GM08714 (cell line): ENCODE measurements at regions not wholly inside any gene's neighbourhood (a gene's known extent, or its start where the extent isn't known, plus 50 kb on each side); places are given as distances from the start of the nearest gene placed in this dataset.

Source experiments
- H3K4me3 ChIP-seq: fragments of 200-500 bp; sonication (Bioruptor generic); 2 replicates; pipeline ENCODE4 v1.5.1; 2014; ENCODE audit warnings: mild to moderate bottlenecking, low read length, inconsistent platforms
- ZNF274 ChIP-seq: IDR thresholded peaks from 2 replicates; pipeline ENCODE4 v1.6.1; 2012; ENCODE audit warnings: mild to moderate bottlenecking, low read depth, low read length

DNA sequence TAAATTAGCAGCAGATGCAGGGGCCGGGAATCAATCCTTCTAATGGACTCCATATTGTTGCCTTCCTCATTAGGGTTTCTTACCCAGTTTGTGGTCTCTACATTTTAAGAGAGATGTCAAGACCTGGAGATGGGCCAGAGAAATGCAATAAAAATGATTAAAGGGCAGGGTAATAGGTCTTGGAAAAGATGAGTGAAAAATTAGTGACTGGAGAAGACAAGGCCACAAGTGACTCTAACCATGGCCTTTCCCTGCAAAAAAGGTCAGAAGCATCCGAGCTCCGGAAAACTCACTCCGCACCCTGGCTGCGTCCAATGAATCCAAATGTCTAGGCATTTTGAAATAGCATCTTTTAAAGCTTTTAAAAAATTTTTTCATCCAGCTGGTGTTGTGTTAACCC is 152.8 kb downstream of the ARRDC4 start:
- no peak for TF ChIP-seq ZNF274
- no peak overlapping the region for H3K4me3 ChIP-seq

GRCh38 chr15:98120561-98120960 is 160.1 kb downstream of the ARRDC4 start:
- no peak overlapping the region for H3K4me3 ChIP-seq
- TF ChIP-seq ZNF274, result no peak

- no peak for TF ChIP-seq ZNF274
- no peak overlapping the region for H3K4me3 ChIP-seq
Measured at GRCh38 chr15:98121536-98121935, 161.0 kb downstream of the ARRDC4 start.

DNA sequence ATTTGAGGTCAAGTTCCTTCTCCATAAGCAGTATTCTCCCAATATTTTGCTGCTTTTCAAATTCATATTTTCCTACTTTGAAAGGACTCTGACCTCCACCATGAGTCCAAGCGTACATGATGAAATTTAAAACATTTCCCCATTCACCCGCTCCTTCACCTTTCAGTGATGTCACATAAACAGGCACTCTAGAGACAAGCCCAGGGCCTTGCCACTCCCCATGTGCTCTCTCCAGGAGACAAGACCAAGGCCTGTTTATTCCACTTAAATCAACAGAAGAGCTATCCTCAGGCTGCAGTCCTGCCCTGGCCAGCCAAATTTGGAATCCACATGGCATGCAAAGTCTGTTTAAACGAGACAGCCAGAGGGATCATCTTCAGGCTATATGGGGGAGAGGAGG is 161.5 kb downstream of the ARRDC4 start:
- no peak for TF ChIP-seq ZNF274

DNA sequence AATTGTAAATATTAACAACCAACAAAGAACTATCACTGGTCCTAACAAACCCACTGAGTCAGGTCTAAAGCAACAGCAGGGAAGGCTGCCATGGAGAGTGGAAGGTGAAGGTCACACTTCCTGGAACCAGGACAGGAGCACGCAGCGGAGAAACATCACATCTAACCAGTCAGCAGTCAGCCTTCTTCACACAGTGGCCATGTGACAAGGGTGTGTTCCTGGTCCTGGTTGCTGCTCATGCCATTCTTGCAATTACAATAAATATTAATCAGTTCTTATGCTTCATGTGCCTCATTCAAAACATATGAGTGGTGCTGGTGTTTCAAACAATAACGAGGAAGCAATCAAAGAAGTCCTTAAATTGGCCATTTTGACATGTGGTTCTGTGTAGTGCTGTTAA is 162.8 kb downstream of the ARRDC4 start:
- no peak overlapping the region for H3K4me3 ChIP-seq
- TF ChIP-seq ZNF274, result no peak

More for the DNA sequence above, 161.5 kb downstream of the ARRDC4 start:
- no peak overlapping the region for H3K4me3 ChIP-seq

DNA sequence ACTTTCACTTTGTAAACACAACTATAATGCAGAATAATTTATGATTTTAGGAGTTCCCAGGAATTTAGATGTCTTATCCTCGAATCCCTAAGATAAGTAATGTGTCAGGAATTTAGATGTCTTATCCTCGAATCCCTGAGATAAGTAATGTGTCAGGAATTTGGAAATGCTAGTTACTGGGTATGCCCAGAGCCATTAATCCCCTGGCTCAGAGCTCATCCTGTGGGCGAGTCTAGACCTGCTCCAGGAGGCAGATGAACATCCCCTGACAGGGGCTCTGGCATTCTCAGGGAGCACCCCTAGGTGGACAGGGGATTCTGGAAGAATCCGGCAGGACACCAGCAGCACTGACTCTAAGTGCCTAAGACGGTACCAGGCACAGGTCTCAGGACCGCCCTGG is 163.3 kb downstream of the ARRDC4 start:
- no peak for TF ChIP-seq ZNF274
- no peak overlapping the region for H3K4me3 ChIP-seq

GRCh38 chr15:98124581-98124980 is 164.1 kb downstream of the ARRDC4 start:
- no peak for TF ChIP-seq ZNF274
- no peak overlapping the region for H3K4me3 ChIP-seq

DNA sequence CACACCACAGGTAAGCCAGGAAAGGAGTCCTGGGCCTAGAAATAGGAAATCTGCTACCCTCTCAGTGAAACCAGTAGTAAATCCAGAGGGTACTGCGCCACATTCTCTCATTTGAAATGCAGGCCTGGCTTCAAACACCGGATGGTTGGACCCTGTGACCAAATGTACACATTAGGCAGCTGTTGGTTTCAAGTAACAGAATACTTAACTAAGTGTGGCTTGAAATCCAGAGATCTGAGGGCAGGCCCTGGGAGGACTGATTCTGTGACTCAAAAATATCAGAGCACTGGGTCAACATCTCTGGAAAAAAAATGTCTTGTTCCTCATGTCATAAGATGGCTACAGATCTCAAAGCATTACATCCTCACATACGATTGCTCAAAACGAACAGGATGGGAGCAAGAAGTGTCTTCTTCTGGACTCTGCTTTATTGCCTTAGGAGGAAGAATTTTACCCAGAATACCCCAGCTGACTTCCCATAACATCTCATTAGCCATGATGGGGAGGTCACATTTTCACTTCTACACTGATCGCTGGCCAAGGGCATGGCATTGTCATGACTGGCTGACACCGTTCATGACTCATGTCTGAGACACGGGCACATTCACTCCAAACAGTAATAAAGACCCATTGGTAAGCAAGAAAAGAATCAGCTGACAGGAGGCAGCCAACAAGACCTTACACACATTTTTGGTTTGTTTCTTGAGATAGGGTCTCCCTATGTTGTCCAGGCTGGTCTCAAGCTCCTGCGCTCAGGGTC is 166.0 kb downstream of the ARRDC4 start:
- no peak overlapping the region for H3K4me3 ChIP-seq
- no peak for TF ChIP-seq ZNF274

DNA sequence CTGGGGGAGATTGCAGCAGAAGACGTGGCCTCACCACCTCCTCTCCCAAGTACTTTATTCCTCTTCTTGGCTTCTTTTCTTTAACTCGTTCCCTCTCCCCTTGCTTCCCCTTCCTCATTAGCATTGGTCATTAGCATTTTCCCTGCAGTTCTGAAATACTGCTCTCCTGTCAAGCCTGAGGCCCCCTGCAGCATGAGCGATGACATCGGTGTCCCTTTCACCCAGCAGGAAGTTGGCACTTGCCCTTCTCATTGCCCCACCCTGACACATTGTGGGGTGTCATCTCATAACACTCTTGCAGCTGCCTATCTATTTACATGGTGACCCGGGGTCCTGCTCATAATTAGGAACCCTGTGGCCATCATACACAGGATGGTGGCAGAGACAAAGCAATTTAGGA is 167.1 kb downstream of the ARRDC4 start:
- no peak for TF ChIP-seq ZNF274
- no peak overlapping the region for H3K4me3 ChIP-seq

DNA sequence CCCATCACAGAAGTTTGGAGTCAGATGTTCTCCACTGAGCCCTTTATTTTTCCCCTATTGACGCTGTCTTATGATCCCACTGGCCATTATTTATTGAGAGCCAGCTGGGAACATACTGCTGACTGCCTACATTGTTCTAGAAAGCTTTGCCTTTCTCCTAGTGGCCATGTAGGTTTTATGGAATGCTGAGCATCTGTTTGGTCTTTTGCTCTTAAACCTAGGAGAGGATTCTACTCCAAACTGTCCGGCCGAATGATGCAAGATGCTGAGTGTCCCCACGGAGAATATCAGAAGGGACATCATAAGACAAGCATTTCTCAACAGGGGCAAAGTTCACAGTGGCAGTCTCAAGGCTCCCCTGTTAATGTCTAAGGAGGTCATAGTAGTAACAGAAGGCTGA is 171.4 kb downstream of the ARRDC4 start:
- no peak overlapping the region for H3K4me3 ChIP-seq
- no peak for TF ChIP-seq ZNF274

GRCh38 chr15:98134905-98135304 is 174.4 kb downstream of the ARRDC4 start:
- TF ChIP-seq ZNF274, result no peak
- H3K4me3 ChIP-seq, result no peak overlapping the region

DNA sequence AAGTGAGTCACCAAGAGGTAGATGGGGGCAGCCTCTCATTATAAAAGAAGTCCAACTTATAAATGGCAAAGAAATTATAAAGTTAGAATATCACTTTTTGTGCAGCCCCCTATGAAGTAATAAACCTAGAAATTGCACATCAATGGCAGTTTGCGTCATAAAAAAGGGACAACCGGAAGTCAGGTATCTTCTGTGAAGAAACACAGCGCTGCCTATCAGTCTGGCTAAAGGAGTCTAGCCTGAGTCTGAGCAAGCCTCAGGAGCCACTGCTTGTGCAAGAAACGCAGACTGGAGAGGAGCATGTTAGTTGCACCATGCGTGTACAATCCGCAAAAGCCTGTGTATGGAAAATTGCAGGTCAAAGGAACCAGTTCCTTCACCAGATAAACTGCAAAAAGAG is 178.4 kb downstream of the ARRDC4 start:
- TF ChIP-seq ZNF274, result no peak
- no peak overlapping the region for H3K4me3 ChIP-seq

DNA sequence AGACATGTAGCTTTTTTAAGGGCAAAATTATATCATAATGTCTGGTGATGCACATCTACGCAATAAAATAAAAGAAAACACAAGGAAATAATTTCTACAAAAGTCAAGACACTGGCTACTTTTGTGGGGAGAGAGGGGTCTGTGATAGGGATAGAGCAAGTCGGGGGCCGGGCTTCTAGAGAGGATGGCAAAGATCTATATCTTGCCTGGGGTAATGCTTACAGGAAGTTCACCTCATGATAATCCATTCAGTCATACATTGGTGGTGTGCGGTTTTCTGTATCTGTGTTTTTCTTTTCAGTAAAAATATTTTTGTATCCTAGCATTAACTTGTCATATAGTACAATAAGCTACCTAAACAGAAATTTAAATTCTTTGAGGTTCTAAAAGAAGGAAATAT is 178.8 kb downstream of the ARRDC4 start:
- TF ChIP-seq ZNF274, result no peak
- no peak overlapping the region for H3K4me3 ChIP-seq

- H3K4me3 ChIP-seq, result no peak overlapping the region
- no peak for TF ChIP-seq ZNF274
Measured at GRCh38 chr15:98142572-98142971, 182.1 kb downstream of the ARRDC4 start.

DNA sequence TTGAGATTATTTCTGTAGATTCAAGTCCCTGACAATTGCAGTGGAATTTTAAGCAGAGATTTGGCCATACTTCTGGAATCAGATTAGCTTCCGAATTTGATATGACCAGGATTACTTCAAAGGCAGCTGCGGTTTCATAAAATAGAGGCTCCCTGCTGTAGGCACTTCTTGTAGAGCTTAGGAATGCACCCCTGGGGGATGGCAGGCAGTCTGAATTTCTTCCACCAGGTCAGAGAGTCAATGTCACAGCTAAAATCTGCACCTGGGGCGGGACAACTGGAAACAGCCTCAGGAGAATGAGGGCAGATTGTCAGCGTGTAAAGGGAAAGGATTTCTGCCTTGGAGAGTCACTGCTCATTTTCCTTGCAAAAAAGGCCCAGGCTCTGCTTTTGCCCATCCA is 182.6 kb downstream of the ARRDC4 start:
- TF ChIP-seq ZNF274, result no peak
- no peak overlapping the region for H3K4me3 ChIP-seq

GRCh38 chr15:98144388-98144787 is 183.9 kb downstream of the ARRDC4 start:
- TF ChIP-seq ZNF274, result no peak
- no peak overlapping the region for H3K4me3 ChIP-seq
